ENCODE measurements at regions not wholly inside any gene's neighbourhood (a gene's known extent, or its start where the extent isn't known, plus 50 kb on each side); places are given as distances from the start of the nearest gene placed in this dataset.

DNA sequence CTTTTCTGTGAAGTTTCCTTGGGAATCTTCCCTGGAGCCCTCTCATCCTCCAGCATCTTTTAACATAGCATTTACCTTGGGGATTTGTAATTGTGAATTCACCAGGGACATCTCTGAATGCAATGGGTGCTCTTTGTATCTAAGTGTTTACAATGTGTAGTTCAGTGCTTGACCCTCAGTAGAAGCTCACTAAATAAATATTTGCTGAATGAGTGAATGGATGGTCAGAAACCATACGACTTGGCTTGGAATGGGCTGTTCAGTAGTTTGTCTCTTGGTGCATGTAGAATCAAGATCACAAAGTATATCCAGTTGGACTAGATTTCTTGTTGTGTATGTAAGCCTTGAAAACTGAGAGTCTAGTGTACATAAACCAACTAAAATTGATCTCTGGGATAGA is 81.8 kb upstream of the MEF2C start:
- no peak for DNase-seq (ENCODE audit: extremely low read depth in 1 of 2, low read depth in 1 of 2)

DNA sequence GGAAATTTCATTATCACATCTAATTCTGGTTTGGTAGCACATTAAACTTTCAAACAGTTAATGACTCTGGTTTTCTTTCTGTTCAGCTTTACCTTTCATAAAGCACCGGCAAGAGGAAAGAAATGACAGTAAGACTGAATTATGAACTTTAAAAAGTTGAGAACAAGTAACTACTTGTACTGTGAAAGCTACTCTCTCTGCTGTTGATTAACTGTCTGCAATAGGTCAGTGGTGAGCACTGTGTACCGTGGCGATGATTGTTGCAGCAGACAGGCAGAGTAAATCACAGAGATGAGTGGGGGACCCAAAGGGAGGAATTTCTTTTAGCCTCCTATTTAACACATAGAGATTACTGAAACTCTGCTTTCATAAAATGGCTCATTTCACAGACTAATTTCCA is 74.0 kb upstream of the MEF2C start:
- no peak for DNase-seq (ENCODE audit: extremely low read depth in 1 of 2, low read depth in 1 of 2)

DNA sequence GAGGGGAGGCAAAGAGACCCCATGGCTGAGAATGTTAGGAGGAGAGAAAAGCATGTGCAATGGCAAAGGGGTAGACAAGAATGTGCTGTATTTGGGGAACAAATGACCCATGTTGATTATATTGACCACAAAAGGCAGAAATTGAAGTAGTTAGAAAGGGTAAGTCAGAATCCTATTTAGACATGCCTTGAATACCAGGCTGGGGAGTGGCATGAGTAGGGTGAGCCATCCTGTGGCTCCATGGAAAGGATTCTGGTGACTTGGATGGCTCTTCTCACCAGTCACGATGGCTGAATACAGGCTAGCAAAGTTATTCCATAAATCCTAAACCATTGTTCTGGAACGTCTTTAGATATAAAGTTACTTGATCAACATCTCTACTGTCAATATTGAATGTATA is 73.4 kb upstream of the MEF2C start:
- no peak for DNase-seq (ENCODE audit: extremely low read depth in 1 of 2, low read depth in 1 of 2)

DNA sequence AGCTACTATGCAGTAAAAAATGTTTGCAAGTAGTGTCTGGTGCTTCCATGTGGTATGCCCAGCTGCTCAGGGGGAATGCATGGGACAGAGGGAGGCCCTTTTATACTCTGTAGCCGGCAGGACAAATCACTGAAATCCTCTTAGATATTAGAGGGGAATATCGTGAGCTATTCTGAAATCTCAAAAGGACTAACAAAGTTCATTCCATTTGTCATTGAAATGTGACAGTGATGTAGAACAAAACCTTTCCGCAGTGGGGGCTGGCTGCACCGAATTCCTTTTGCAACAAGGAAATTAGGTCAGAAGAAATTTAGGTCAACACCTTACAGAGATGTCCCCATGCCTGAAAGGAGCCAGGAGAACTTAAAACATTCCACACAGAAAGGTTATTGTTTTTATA is 72.4 kb upstream of the MEF2C start:
- no peak for DNase-seq (ENCODE audit: extremely low read depth in 1 of 2, low read depth in 1 of 2)

DNA sequence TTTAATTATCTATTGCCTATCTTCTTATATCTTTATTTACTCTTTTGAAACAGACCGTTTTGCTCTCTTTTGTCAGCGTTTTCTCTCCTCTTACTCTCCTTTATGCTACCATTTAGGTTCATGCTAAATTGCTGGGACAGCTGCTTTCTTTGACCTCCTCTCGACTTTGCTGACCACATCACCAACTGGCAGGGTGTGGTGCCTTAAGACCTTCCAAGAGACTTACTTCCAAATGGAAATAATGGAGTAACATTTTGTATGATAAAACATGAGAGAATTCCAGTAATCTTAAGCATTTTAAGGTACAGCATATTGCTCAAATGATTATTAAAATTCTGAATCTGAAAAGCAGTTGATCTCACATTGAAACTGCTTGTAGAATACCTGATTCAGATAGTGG is 71.5 kb upstream of the MEF2C start:
- no peak for DNase-seq (ENCODE audit: extremely low read depth in 1 of 2, low read depth in 1 of 2)

DNA sequence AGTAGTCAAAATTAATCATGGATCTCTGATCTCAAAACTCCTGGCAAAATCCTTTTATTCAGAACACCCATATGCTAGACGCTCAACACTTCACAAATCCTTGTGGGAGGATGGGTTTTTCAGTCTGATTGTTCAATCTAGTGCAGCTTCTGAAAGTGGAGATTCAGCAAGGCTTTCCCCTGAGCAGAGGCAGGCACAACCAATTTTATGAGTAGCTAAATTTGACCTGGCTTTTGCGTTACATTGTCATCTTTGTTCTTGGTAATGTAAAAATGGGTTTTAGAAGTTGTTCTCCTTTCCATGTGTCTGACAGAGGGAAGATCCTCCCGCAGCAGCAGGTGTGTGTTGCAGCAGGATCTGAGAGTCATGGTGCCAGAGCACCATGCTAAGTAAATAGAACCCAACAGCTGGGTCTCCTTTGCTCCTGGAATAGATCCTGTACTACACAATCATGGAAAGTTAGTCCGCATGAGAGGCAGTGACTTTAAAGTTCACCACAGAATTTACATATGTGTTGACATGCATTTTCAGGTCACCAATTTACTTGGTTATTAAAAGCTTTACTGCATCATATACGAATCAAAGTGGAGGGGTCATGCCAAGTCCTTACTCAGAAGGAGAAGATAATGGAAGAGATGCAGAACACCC is 70.1 kb upstream of the MEF2C start:
- DNase-seq (ENCODE audit: extremely low read depth in 1 of 2, low read depth in 1 of 2), result no peak

DNA sequence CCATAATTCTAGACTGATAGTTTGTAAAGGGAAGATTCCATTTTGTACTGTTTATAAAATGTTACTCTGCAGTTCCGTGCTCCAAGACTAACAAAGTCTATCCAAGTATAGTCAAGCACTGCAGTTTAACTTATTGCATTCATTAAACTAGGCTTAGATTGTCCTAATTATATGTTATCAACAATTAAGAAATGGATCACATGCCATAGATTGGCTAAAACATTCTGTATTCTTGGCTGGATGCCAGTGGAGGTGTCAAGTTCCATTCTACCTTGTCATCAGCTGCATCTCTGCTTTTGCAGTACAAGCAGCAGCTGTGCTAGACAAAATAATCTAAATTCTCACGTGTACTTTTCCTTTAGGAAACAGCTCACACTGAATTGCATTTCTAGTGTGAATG is 69.4 kb upstream of the MEF2C start:
- DNase-seq (ENCODE audit: extremely low read depth in 1 of 2, low read depth in 1 of 2), result no peak

DNA sequence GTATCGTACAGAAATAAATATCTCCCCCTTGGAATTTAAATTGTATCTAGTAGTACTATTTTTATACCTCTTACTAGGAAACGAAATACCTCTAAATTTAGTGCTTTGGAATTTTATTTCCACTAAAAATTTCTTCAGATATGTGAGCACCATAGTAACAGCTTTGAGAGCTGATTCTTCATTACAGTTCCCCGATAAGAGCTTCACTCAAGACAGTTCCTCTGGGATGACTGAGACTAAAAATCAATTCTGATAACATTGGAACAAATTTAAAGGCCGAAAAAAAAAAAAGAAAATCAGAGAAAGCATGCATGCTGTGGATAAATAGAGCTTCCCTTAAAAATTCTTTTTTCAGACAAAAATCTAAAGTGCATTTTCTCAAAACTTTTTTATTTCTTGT is 68.5 kb upstream of the MEF2C start:
- DNase-seq (ENCODE audit: extremely low read depth in 1 of 2, low read depth in 1 of 2), result no peak

DNA sequence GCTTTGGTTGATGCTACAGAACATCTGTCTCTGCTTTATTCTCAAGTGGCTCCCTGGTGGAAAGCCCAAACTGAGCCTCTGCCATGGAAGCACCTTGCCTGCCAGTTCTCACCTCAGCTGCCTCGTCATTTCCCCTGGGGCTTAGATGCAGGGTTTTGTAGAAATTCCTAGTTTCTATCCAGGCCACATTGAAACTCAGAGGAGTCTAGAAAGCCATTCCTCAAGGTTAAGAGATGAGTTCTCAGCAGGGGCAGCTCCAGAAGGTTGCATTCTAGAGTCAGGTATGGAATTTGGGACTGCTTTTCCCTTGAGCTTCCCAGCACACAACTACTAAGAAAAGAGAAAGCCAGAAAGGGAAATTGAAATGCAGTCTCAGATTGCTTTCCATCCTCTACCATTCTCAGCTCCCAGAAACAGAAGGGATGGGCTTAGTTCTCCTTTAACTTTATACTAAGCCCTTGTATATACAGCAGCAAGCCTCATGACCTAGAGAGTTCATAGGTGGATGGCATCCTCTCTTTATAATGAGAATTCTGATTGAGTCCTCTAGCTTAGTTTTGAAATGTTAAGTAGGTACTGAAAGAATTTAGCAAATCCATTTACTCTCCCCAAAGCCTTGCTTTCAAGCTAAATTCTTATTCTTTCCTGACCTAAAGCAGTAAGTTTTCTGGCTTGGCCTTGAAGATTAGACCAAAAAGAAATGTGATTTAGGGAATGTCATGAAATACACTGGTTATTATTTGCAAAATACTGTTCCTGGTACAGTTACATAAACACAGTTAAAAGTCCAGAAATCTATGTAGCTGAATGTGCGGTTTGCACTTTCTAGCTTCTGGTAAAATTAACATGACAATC is 66.0 kb upstream of the MEF2C start:
- no peak for DNase-seq (ENCODE audit: extremely low read depth in 1 of 2, low read depth in 1 of 2)

DNA sequence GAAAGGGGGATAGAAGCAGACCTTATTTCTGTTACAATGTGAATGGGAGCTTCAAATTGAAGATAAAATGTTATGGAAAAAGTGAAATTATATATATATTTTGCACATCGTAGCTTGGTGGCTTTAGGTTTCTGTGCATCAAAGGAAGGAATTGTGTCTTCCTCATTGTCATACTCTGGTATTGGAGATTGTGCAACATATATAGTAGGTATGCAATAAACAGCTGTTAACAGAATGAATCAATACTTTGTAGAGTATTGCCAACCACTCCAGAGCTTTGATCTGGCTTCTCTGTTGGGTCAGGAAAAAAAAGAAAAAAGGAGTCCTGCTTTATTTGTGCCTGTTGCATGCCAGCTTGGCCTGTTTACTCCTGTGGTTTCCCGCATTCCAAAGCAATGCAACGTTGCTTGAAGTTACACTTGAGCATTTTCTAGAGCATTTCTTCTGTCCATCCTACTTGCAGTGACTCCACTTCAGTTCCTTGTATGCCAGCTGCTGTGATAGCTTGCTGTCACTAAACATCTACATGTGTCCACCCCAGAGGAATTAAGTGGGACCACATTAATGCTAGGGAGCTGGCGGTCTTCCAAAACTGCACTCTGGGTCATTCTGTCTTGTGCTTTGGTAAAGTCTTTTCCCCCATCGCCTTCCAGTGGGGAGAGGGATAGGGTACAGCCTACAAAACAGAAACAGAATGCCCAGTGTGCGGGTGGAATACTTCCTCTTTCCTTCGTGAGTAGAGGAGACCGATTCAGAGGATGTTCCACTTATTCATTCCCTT is 62.0 kb upstream of the MEF2C start:
- DNase-seq (ENCODE audit: extremely low read depth in 1 of 2, low read depth in 1 of 2), result no peak

DNA sequence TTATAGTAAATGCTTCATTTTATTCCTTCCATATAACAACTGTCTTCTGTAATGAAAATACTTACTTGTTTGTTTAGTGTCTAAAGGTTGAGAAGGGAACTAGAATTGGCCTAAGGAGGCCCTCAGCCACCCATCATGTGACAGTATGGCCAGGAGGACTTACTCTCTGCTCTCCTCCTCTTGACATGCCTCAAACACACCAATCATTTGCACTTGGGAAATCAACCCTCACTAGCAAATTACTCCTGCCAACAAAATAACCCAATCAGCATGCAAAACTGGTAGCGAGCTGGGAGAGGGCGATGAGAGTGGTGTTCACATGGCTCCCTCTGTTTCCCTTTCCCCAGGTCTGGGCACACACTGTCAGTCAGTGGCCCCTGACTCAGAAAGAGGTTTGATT is 58.6 kb upstream of the MEF2C start:
- DNase-seq (ENCODE audit: extremely low read depth in 1 of 2, low read depth in 1 of 2), result no peak

DNA sequence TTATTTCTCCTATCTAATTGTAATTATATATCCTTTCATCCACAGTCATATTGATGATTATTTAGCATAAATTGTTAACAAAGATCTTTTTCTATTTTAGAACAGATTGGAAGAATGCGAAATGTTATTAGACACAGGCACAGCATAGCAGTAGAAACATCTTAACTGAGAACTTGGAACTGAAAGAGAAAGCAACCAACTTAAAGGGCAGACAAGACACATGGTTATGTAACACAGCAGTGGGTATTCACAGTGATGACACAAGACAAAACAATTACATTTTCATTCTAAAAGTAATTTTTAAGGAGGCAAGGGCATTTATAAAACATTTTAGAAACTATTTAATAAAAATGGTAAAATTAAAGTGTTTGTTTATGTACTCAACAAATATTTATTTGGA is 57.7 kb upstream of the MEF2C start:
- no peak for DNase-seq (ENCODE audit: extremely low read depth in 1 of 2, low read depth in 1 of 2)

DNA sequence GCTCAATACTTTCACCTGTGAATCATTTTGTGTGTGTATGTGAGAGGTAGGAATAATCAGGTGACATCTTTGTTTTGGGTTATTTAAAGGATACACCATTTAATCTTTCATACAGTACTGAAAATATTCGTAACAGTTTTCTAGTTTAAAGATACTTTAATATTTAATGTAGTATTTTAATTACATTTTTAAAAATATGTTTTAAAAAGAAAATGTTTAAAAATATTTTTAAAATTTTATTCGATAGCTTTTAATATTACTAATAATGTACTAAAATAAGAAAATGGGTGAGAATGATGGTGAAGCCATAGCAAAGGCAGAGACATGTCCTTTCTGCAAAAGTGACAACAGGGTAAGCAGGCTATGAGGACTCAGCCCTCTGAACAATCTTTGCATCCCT is 56.3 kb upstream of the MEF2C start:
- no peak for DNase-seq (ENCODE audit: extremely low read depth in 1 of 2, low read depth in 1 of 2)

DNA sequence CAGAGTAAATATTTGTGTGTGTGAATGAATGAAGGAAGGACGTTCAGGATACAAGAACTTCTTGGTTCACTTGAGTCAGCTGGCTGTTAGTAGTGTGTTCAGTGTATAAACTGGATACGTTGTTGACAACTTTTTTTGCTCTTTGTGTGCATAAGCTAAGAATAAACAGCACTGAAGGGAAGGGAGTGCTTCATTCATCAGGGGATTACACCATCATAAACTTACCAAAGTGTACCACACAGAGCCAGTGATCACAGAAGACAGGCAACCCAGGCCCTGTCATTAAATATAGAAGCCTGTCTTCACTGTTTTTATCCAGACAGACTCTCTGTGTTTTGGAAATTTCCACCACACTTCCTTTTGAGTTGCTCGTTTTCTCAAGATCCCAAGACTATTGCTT is 55.5 kb upstream of the MEF2C start:
- no peak for DNase-seq (ENCODE audit: extremely low read depth in 1 of 2, low read depth in 1 of 2)

DNA sequence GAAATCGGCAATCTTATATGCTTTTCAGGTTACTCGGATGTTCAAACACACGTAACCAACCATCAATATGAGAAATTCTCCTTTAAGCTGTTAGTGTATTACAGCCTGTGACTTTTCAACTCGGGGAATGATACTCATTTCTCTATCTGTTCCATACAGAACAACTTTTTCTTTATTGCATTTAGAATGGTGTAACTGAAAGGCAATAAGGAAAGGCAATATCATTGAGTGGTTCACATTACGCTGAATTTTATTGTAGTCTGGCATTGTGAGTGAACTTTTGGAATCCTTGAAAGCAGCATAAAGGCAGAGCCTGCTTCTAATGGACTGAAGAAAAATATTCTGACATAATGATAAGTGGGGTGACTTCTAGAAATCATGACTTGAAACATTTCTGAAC is 54.4 kb upstream of the MEF2C start:
- DNase-seq (ENCODE audit: extremely low read depth in 1 of 2, low read depth in 1 of 2), result no peak

DNA sequence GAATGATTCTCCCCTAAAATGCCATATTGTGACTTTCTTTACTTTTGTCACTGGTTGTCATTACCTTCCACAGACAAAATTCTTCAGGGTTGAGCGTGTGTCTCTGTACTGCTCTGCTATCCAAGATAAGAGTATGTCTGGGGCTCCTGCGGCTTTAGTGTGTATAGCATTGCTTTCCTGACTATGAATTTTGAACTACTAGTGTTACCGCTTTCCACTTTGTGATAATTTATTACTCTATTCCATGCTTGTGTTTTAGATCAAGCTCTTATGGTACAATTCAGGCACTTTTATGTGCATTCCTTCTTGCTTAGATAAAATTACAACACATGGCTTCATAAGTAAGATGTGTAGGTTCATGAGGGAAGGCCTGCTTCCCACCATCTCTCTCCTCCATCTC is 51.5 kb upstream of the MEF2C start:
- DNase-seq (ENCODE audit: extremely low read depth in 1 of 2, low read depth in 1 of 2), result no peak

Data from activated CD8-positive, alpha-beta memory T cell treated with anti-CD3 and anti-CD28 coated beads for 1 hour (primary cell).